ENCODE measurements at regions not wholly inside any gene's neighbourhood (a gene's known extent, or its start where the extent isn't known, plus 50 kb on each side); places are given as distances from the start of the nearest gene placed in this dataset.

DNA sequence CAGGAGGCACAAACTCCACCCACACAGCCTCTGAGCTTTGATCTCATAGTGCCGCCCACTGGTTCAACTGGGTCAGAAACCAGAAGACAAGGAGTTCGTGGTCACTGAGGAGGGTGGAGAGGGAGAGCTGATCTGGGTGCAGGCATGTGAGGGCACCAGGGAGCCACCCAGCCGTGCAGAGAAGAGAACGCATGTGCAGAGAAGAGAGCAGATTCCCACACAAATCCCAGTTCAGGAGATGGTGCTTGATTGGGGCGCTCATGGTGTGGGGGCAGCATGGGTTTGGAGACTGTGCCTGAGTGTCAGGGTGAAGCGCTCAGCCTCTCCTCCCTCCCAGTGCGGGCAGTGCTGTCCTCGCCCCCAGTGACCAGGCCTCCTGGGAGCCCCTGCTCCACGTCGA, 375.2 kb upstream of the MYT1L start:
- Histone ChIP-seq H3K79me2 (ENCODE audit: low read depth) (no peaks in the 10 kb centered on the region), H3K36me3 (ENCODE audit: low read depth) (no peaks in the 10 kb centered on the region), H3K9me2 (ENCODE audit: insufficient read depth) (no peaks in the 10 kb centered on the region), H3K27me3 (ENCODE audit: insufficient read depth, low read depth) (peaks cover 100% of the 10 kb centered on the region), H3K9me3 (ENCODE audit: insufficient read depth, low read depth) (no peaks in the 10 kb centered on the region), H3K4me1 (replicated peaks; ENCODE audit: insufficient read depth) (no peaks in the 10 kb centered on the region), H3F3A (ENCODE audit: insufficient read depth, low read depth) (no peaks in the 10 kb centered on the region), H3K4me2 (no peak overlapping the region), H2AFZ (no peak overlapping the region), H3K4me3 (no peak overlapping the region), H4K20me1 (ENCODE audit: insufficient read depth) (no peaks in the 10 kb centered on the region), H3K27ac (no peak overlapping the region)
- no peak for DNase-seq
- intact Hi-C loops (cut with micrococcal nuclease; ENCODE audit: unreplicated experiment): no loop called here
- ChIA-PET POLR2A (ENCODE audit: unreplicated experiment) (no interaction called here), CTCF (no interaction called here)
- no TSS peak for BruUV-seq (replicated peaks)
- TF ChIP-seq, protein P1, sequence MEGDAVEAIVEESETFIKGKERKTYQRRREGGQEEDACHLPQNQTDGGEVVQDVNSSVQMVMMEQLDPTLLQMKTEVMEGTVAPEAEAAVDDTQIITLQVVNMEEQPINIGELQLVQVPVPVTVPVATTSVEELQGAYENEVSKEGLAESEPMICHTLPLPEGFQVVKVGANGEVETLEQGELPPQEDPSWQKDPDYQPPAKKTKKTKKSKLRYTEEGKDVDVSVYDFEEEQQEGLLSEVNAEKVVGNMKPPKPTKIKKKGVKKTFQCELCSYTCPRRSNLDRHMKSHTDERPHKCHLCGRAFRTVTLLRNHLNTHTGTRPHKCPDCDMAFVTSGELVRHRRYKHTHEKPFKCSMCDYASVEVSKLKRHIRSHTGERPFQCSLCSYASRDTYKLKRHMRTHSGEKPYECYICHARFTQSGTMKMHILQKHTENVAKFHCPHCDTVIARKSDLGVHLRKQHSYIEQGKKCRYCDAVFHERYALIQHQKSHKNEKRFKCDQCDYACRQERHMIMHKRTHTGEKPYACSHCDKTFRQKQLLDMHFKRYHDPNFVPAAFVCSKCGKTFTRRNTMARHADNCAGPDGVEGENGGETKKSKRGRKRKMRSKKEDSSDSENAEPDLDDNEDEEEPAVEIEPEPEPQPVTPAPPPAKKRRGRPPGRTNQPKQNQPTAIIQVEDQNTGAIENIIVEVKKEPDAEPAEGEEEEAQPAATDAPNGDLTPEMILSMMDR (conservative IDR thresholded peaks at IDR 0.05): no peak
- TF ChIP-seq EZH2 (IDR thresholded peaks at IDR 0.05; ENCODE audit: low read depth): no peak

GRCh38 chr2:2705871-2706270, 374.8 kb upstream of the MYT1L start:
- no peak overlapping the region for H2AFZ ChIP-seq
- no peaks in the 10 kb centered on the region for H3F3A ChIP-seq (ENCODE audit: insufficient read depth, low read depth)
- DNase-seq: no peak
- POLR2A ChIA-PET (ENCODE audit: unreplicated experiment): no interaction called here
- CTCF ChIA-PET: no interaction called here
- H3K4me2 ChIP-seq: no peak overlapping the region
- H4K20me1 ChIP-seq (ENCODE audit: insufficient read depth): no peaks in the 10 kb centered on the region
- H3K4me1 ChIP-seq (replicated peaks; ENCODE audit: insufficient read depth): no peaks in the 10 kb centered on the region
- no peaks in the 10 kb centered on the region for H3K9me2 ChIP-seq (ENCODE audit: insufficient read depth)
- H3K4me3 ChIP-seq: no peak overlapping the region
- no peak for TF ChIP-seq EZH2 (IDR thresholded peaks at IDR 0.05; ENCODE audit: low read depth)
- TF ChIP-seq, protein P1 (conservative IDR thresholded peaks at IDR 0.05): no peak
- no peaks in the 10 kb centered on the region for H3K36me3 ChIP-seq (ENCODE audit: low read depth)
- H3K27ac ChIP-seq: no peak overlapping the region
- H3K79me2 ChIP-seq (ENCODE audit: low read depth): no peaks in the 10 kb centered on the region
- intact Hi-C loops (cut with micrococcal nuclease; ENCODE audit: unreplicated experiment): no loop called here
- H3K27me3 ChIP-seq (ENCODE audit: insufficient read depth, low read depth): peaks cover 100% of the 10 kb centered on the region
- BruUV-seq (replicated peaks): no TSS peak
- no peaks in the 10 kb centered on the region for H3K9me3 ChIP-seq (ENCODE audit: insufficient read depth, low read depth)

DNA sequence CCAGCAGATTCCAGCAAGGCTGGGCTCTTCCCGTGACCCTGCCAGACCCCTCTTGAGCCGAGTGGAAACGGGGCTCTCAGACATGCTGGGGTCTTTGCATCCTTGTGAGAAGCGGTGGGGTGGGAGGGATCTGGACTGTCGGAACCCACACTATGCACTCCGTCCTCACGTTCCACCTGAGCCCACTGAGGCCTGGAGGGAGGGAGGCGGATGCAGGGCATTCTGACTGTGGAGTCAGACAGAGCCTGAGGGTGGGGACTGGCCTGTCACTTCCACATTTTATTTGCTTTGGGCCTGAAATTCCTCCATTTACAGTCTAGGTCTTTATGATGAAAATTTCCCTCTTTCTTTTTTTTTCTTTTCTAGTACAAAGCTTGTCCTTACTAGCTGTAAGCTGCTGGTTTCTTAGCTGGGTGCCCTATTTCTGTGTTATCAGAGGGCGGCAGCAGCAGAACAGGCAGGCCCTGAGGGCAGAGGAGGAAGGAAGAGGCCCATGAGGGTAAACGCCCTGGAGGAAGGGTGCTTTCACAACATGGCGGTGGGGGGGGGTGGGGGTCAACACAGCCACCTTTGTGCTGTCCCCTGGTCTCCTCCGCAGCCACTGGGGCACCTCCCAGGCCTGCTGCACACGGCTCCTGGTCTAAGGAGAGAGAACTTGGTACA, 373.5 kb upstream of the MYT1L start:
- Histone ChIP-seq H3K27me3 (ENCODE audit: insufficient read depth, low read depth) (peaks cover 100% of the 10 kb centered on the region), H4K20me1 (ENCODE audit: insufficient read depth) (no peaks in the 10 kb centered on the region; the same call in 1 of the 2 replicates), H3K36me3 (ENCODE audit: low read depth) (no peaks in the 10 kb centered on the region), H3K9me2 (ENCODE audit: insufficient read depth) (no peaks in the 10 kb centered on the region), H3K4me2 (no peak overlapping the region), H3K9me3 (ENCODE audit: insufficient read depth, low read depth) (no peaks in the 10 kb centered on the region), H2AFZ (no peak overlapping the region), H3K79me2 (ENCODE audit: low read depth) (no peaks in the 10 kb centered on the region), H3K4me3 (no peak overlapping the region), H3K27ac (no peak overlapping the region), H3F3A (ENCODE audit: insufficient read depth, low read depth) (no peaks in the 10 kb centered on the region), H3K4me1 (replicated peaks; ENCODE audit: insufficient read depth) (no peaks in the 10 kb centered on the region)
- ChIA-PET POLR2A (ENCODE audit: unreplicated experiment) (no interaction called here), CTCF (no interaction called here)
- TF ChIP-seq, protein P1 (conservative IDR thresholded peaks at IDR 0.05): no peak
- no peak for TF ChIP-seq EZH2 (IDR thresholded peaks at IDR 0.05; ENCODE audit: low read depth)
- intact Hi-C loops (cut with micrococcal nuclease; ENCODE audit: unreplicated experiment): no loop called here
- no TSS peak for BruUV-seq (replicated peaks)
- no peak for DNase-seq

All from PC-9 (cell line).